Ovary (tissue), 7 donors: ENCODE measurements at regions not wholly inside any gene's neighbourhood (a gene's known extent, or its start where the extent isn't known, plus 50 kb on each side); places are given as distances from the start of the nearest gene placed in this dataset.

Source experiments
- DNase-seq, 5 donors: peaks; one replicate each; pipeline ENCODE4 v3.0.0-alpha.2; 2019 to 2020
- H3K27ac ChIP-seq, 2 donors: fragments of 200-600 bp; one replicate each; pipeline versions ENCODE4 v1.5.1 to v1.8.0; 2019 to 2022
- H3K27me3 ChIP-seq: fragments of 200-600 bp; one replicate; pipeline ENCODE4 v1.8.0; 2022
- H3K36me3 ChIP-seq: fragments of 200-600 bp; sonication (generic); one replicate; pipeline ENCODE4 v1.5.1; 2019
- H3K4me1 ChIP-seq: one replicate; pipeline ENCODE4 v1.8.1; 2013; ENCODE audit warnings: mild to moderate bottlenecking, moderate library complexity; ENCODE audit not compliant: insufficient read depth
- H3K4me3 ChIP-seq: fragments of 200-600 bp; sonication (generic); one replicate; pipeline ENCODE4 v1.5.1; 2017
- H3K9me3 ChIP-seq, 2 donors: fragments of 200-600 bp in 1 of 2; sonication (generic) in 1 of 2; one replicate each; pipeline versions ENCODE4 v1.5.1 to v1.8.1; 2013 to 2019; ENCODE audit warnings: mild to moderate bottlenecking in 1 of 2, moderate library complexity in 1 of 2
- CTCF ChIP-seq, 3 donors: fragments of 450-650 bp in 2 of 3; fragments of 200-600 bp in 1 of 3; IDR thresholded peaks; one replicate each; pipeline versions ENCODE4 v1.5.1 to v1.8.0; 2016 to 2022; ENCODE audit warnings: antibody characterized with exemption in 3 of 3, mild to moderate bottlenecking in 1 of 3
- EP300 ChIP-seq: sonication (generic); formaldehyde crosslinking; IDR thresholded peaks from one replicate; pipeline ENCODE4 v1.6.1; 2017; ENCODE audit warnings: antibody characterized with exemption
- POLR2A ChIP-seq: fragments of 450-650 bp; IDR thresholded peaks from one replicate; pipeline ENCODE4 v1.6.1; 2017; ENCODE audit warnings: antibody characterized with exemption, mild to moderate bottlenecking, moderate library complexity
- WGBS, 3 donors: extraction: QIAGEN DNeasy Blood & Tissue Kit in 1 of 3; methylation state at CpG; one replicate each; pipeline versions ENCODE4 v1.1.5 to v1.1.7; 2013 to 2017; 5-methylcytosine and 5-hydroxymethylcytosine counted together
- intact Hi-C, 4 donors: fragments of 100-400 bp; cut with DNase I; formaldehyde crosslinking; loops; one replicate each; pipeline versions ENCODE4 v1.11.0 to v1.15.1; 2022 to 2023
- donor health status: DM: no; HTN: no; CAD: no; lungs with moderate emphysema.
- donor health status: DM: no; HTN: no; CAD: no.
- donor health status: Bipolar disorder and iron deficiency.
- donor health status: DM: no; HTN: no; CAD: no.
- donor health status: DM: yes; HTN: yes; CAD: no.

DNA sequence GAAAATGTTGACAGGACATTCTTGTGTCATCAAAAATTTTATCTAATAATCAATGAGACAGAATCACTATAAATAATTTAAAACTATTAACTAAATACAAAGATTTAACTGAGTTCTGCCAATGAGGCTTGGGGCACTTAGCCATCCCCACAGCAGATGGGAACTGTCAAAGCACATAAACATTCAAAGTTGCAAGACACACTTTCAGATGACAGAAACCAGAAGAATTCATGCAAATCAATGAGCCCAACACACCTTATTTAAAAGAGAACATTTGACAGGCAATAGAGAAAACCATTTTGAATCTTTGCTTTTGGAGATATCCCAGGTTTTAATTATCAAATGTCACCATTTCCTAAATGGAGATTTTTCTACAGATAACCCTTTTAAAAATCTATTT, 566.2 kb downstream of the IRS1 start:
- Histone ChIP-seq H3K4me1 (no peaks in the 10 kb centered on the region), H3K27ac (no peak overlapping the region), H3K9me3 (no peaks in the 10 kb centered on the region), H3K27me3 (no peaks in the 10 kb centered on the region), H3K4me3 (no peak overlapping the region), H3K36me3 (no peaks in the 10 kb centered on the region)
- intact Hi-C loops = no loop called here
- no peak for DNase-seq
- TF ChIP-seq POLR2A = no peak

GRCh38 chr2:226228080-226228479, 571.5 kb downstream of the IRS1 start:
- Histone ChIP-seq H3K27me3 (no peaks in the 10 kb centered on the region), H3K4me1 (no peaks in the 10 kb centered on the region), H3K4me3 (no peak overlapping the region), H3K9me3 (no peaks in the 10 kb centered on the region), H3K27ac (no peak overlapping the region), H3K36me3 (no peaks in the 10 kb centered on the region)
- intact Hi-C loops = no loop called here
- WGBS, 3 donors = 78 to 82% (median 81%) methylated on average over 2 of the region's 2 CpGs
- TF ChIP-seq POLR2A (no peak), EP300 (no peak), CTCF (IDR thresholded peaks at IDR 0.05) (no peak)
- DNase-seq = no peak

GRCh38 chr2:226227341-226227740, 572.3 kb downstream of the IRS1 start:
- Histone ChIP-seq H3K4me3 (no peak overlapping the region), H3K27me3 (no peaks in the 10 kb centered on the region), H3K27ac (no peak overlapping the region), H3K36me3 (no peaks in the 10 kb centered on the region), H3K4me1 (no peaks in the 10 kb centered on the region), H3K9me3 (no peaks in the 10 kb centered on the region)
- no peak for DNase-seq
- intact Hi-C loops = no loop called here
- no peak for TF ChIP-seq CTCF (IDR thresholded peaks at IDR 0.05)
- TF ChIP-seq POLR2A = no peak
- no peak for TF ChIP-seq EP300

DNA sequence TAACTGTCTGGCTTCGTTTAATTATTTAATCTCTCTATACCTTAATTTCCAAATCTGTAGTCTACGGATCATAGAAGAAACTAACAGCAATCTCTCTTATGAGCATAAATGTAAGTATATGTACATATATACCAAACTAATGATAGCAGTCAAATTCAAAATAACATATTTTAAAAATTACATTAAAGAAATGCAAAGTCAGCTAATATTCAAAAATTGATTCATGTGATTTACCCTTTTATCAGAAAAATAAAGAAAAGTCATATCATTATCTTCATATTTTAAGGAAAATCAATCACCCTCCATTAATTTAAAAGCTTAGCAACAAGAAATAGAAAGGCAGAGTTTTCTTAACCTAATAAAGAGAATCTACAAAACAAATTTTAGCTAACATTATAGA, 575.9 kb downstream of the IRS1 start:
- WGBS, 3 donors = 93 to 95% (median 95%) methylated on average over 2 of the region's 2 CpGs
- H3K36me3 ChIP-seq = no peaks in the 10 kb centered on the region
- intact Hi-C loops = no loop called here

GRCh38 chr2:226220511-226220910, 579.1 kb downstream of the IRS1 start:
- Histone ChIP-seq H3K27ac (no peak overlapping the region), H3K36me3 (no peaks in the 10 kb centered on the region), H3K9me3 (no peaks in the 10 kb centered on the region), H3K27me3 (no peaks in the 10 kb centered on the region), H3K4me3 (no peak overlapping the region), H3K4me1 (no peaks in the 10 kb centered on the region)
- WGBS, 3 donors = 69 to 80% (median 74%) methylated on average over 3 of the region's 3 CpGs
- TF ChIP-seq CTCF (IDR thresholded peaks at IDR 0.05) (no peak), POLR2A (no peak), EP300 (no peak)
- no peak for DNase-seq
- intact Hi-C loops = no loop called here

More for the DNA sequence above, 575.9 kb downstream of the IRS1 start:
- Histone ChIP-seq H3K4me1 (no peaks in the 10 kb centered on the region), H3K4me3 (no peak overlapping the region), H3K9me3 (no peaks in the 10 kb centered on the region), H3K27me3 (no peaks in the 10 kb centered on the region), H3K27ac (no peak overlapping the region)
- DNase-seq = no peak
- TF ChIP-seq POLR2A (no peak), CTCF (IDR thresholded peaks at IDR 0.05) (no peak), EP300 (no peak)
